ENCODE measurements at regions not wholly inside any gene's neighbourhood (a gene's known extent, or its start where the extent isn't known, plus 50 kb on each side); places are given as distances from the start of the nearest gene placed in this dataset.

DNA sequence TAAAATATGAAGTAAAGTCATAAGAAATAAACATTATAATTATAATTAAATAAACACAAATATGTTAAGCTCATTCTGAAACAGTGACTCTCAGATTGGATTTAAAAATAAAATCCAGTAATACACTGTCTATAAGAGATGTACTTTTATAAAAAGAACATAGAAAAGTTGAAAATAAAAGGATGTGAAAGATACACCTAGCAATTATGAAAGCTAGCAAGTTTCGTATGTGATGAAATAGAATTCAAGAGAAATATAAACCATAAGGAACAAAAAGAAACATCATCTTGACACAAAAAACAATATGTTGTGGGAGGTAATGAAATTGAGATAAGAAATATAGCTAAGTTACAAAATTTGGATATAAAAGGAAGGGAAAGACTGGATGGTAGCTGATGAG, 128.6 kb upstream of the CNR1 start:
- Mint-ChIP-seq H3K36me3 (ENCODE audit: insufficient read depth) (no peaks in the 10 kb centered on the region), H3K4me1 (ENCODE audit: low read depth) (no peaks in the 10 kb centered on the region), H3K27ac (no peak overlapping the region), H3K4me3 (ENCODE audit: low read depth) (no peak overlapping the region), H3K9me3 (ENCODE audit: low read depth) (peaks cover 6% of the 10 kb centered on the region), H3K27me3 (no peaks in the 10 kb centered on the region)
- no peak for DNase-seq (ENCODE audit: low spot score, unreplicated experiment)
- TF ChIP-seq, protein P1, sequence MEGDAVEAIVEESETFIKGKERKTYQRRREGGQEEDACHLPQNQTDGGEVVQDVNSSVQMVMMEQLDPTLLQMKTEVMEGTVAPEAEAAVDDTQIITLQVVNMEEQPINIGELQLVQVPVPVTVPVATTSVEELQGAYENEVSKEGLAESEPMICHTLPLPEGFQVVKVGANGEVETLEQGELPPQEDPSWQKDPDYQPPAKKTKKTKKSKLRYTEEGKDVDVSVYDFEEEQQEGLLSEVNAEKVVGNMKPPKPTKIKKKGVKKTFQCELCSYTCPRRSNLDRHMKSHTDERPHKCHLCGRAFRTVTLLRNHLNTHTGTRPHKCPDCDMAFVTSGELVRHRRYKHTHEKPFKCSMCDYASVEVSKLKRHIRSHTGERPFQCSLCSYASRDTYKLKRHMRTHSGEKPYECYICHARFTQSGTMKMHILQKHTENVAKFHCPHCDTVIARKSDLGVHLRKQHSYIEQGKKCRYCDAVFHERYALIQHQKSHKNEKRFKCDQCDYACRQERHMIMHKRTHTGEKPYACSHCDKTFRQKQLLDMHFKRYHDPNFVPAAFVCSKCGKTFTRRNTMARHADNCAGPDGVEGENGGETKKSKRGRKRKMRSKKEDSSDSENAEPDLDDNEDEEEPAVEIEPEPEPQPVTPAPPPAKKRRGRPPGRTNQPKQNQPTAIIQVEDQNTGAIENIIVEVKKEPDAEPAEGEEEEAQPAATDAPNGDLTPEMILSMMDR (IDR thresholded peaks at IDR 0.05; ENCODE audit: unreplicated experiment) = no peak

DNA sequence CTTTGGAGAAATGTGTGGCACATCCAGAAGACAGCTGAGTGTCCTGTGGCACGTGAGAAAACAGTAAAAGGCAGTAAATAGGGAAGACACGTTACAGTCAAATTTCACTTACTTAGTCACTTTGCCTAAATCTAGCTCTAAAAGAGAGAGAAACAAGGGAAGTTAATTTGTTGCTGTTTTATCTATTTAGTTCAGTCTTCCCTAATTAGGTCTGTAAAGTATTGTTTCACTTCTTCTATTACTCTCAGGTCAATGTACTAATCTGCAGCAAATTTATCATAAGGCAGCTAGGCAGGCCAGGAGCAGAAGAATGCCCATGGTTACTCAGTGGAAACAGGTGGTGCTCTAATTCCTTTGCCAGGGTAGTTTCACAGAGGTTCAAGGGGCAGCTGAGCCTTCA, 124.3 kb upstream of the CNR1 start:
- Mint-ChIP-seq H3K27me3 (no peaks in the 10 kb centered on the region), H3K36me3 (ENCODE audit: insufficient read depth) (peaks cover 2% of the 10 kb centered on the region), H3K4me3 (ENCODE audit: low read depth) (no peak overlapping the region), H3K27ac (no peak overlapping the region), H3K9me3 (ENCODE audit: low read depth) (peaks cover 13% of the 10 kb centered on the region), H3K4me1 (ENCODE audit: low read depth) (no peaks in the 10 kb centered on the region)
- no peak for DNase-seq (ENCODE audit: low spot score, unreplicated experiment)
- TF ChIP-seq, protein P1 (IDR thresholded peaks at IDR 0.05; ENCODE audit: unreplicated experiment) = no peak

DNA sequence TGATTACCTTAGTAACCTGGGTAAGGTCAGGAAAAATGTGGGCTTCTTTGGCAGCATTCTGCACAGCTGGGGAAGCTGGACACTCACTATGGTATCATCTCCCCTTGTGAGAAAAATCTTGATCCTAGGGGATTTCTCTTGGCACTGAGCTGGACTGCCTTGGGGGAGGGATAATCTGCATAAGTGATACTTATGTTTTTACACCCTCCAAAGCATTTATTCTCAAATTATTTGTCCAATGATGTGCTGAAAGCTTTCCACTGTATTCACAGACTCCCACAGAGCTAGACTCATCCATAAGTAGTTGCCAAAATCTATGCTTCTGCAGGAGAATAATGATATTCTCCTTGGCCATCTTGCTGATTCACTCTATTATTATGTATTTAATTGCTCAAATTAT, 121.5 kb upstream of the CNR1 start:
- DNase-seq (ENCODE audit: low spot score, unreplicated experiment) = no peak
- no peaks in the 10 kb centered on the region for H3K4me1 Mint-ChIP-seq (ENCODE audit: low read depth)
- no peak overlapping the region for H3K4me3 Mint-ChIP-seq (ENCODE audit: low read depth)
- no peak overlapping the region for H3K27ac Mint-ChIP-seq
- no peaks in the 10 kb centered on the region for H3K27me3 Mint-ChIP-seq
- TF ChIP-seq, protein P1 (IDR thresholded peaks at IDR 0.05; ENCODE audit: unreplicated experiment) = no peak
- peaks cover 18% of the 10 kb centered on the region for H3K9me3 Mint-ChIP-seq (ENCODE audit: low read depth)
- H3K36me3 Mint-ChIP-seq (ENCODE audit: insufficient read depth) = peaks cover 2% of the 10 kb centered on the region

DNA sequence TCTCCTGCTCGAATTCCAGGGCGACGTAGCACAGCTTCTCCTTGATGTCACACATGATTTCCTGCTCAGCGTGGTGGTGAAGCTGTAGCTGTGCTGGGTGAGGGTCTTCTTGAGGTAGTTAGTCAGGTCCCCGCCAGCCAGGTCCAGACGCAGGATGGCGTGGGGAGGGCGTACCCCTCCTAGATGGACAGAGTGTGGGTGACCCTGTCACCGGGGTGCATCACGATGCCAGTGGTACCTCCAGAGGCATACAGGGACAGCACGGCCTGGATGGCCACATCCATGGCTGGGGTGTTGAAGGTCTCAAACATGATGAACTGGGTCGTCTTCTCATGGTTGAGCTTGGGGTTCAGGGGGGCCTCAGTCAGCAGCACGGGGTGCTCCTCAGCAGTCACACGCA, 110.2 kb upstream of the CNR1 start:
- no peak overlapping the region for H3K4me3 Mint-ChIP-seq (ENCODE audit: low read depth)
- no peak for DNase-seq (ENCODE audit: low spot score, unreplicated experiment)
- peaks cover 3% of the 10 kb centered on the region for H3K9me3 Mint-ChIP-seq (ENCODE audit: low read depth)
- H3K4me1 Mint-ChIP-seq (ENCODE audit: low read depth) = no peaks in the 10 kb centered on the region
- no peak overlapping the region for H3K27ac Mint-ChIP-seq
- TF ChIP-seq, protein P1 (IDR thresholded peaks at IDR 0.05; ENCODE audit: unreplicated experiment) = no peak
- no peaks in the 10 kb centered on the region for H3K36me3 Mint-ChIP-seq (ENCODE audit: insufficient read depth)
- no peaks in the 10 kb centered on the region for H3K27me3 Mint-ChIP-seq

DNA sequence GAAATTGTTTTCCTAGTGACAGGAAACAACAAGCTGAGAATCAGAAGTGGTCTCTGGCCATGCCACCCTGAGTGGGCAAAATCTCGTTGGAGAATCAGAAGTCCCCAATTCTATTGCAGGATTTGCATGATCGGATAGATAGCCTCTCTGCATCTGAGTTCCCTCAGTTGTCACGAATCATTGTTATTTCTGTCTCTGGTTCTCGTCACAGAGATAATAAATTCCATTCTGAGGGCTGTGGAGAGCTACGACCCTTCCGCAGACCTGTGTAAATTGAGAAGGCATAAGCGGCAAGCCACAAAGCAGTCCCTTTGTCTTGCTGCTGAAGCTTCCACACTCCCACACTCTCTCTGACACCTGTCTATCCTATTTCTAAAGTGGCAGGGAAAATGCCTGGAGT, 102.4 kb upstream of the CNR1 start:
- DNase-seq (ENCODE audit: low spot score, unreplicated experiment) = no peak
- Mint-ChIP-seq H3K4me3 (ENCODE audit: low read depth) (no peak overlapping the region), H3K27ac (no peak overlapping the region), H3K36me3 (ENCODE audit: insufficient read depth) (no peaks in the 10 kb centered on the region), H3K9me3 (ENCODE audit: low read depth) (no peaks in the 10 kb centered on the region), H3K27me3 (no peaks in the 10 kb centered on the region), H3K4me1 (ENCODE audit: low read depth) (peaks cover 3% of the 10 kb centered on the region)
- TF ChIP-seq, protein P1 (IDR thresholded peaks at IDR 0.05; ENCODE audit: unreplicated experiment) = no peak
